ENCODE measurements at regions not wholly inside any gene's neighbourhood (a gene's known extent, or its start where the extent isn't known, plus 50 kb on each side); places are given as distances from the start of the nearest gene placed in this dataset.

- DNase-seq, result no peak
These were observed 165.4 kb upstream of the PLEKHG7 start for GRCh38 chr12:92537290-92537960.

GRCh38 chr12:92535961-92536360 lies 166.8 kb upstream of the PLEKHG7 start:
- no peak overlapping the region for H3K4me3 ChIP-seq (replicated peaks in 1 of 3)
- no peak for DNase-seq
- no peak overlapping the region for H3K27ac ChIP-seq
- H3K36me3 ChIP-seq, result no peaks in the 10 kb centered on the region
- H3K9me3 ChIP-seq, result no peaks in the 10 kb centered on the region
- H3K27me3 ChIP-seq, result no peaks in the 10 kb centered on the region
- intact Hi-C loops (cut with DNase I), result no loop called here
- WGBS, 2 donors, result 94 to 95% methylated on average over 3 of the region's 3 CpGs
- peaks cover 3 to 14% of the 10 kb centered on the region in 2 donors for H3K4me1 ChIP-seq
- TF ChIP-seq CTCF (IDR thresholded peaks at IDR 0.05) (no peak), POLR2A (IDR thresholded peaks at IDR 0.05) (no peak)

More at GRCh38 chr12:92537290-92537960, 165.4 kb upstream of the PLEKHG7 start:
- Histone ChIP-seq H3K4me3 (replicated peaks in 1 of 3) (no peak overlapping the region), H3K36me3 (no peaks in the 10 kb centered on the region), H3K27me3 (no peaks in the 10 kb centered on the region), H3K9me3 (no peaks in the 10 kb centered on the region), H3K4me1 (peaks cover 3 to 18% of the 10 kb centered on the region in 2 donors), H3K27ac (no peak overlapping the region)
- no peak for TF ChIP-seq POLR2A (IDR thresholded peaks at IDR 0.05)
- TF ChIP-seq CTCF (IDR thresholded peaks at IDR 0.05), result no peak
- 92 to 94% methylated on average over 3 of the region's 3 CpGs for WGBS, 2 donors
- intact Hi-C loops (cut with DNase I), result no loop called here

- Histone ChIP-seq H3K36me3 (no peaks in the 10 kb centered on the region), H3K27ac (no peak overlapping the region), H3K9me3 (no peaks in the 10 kb centered on the region), H3K4me1 (no peaks in the 10 kb centered on the region), H3K27me3 (no peaks in the 10 kb centered on the region), H3K4me3 (replicated peaks in 1 of 3) (no peak overlapping the region)
- no peak for DNase-seq
- intact Hi-C loops (cut with DNase I), result no loop called here
- TF ChIP-seq CTCF (IDR thresholded peaks at IDR 0.05) (no peak), POLR2A (IDR thresholded peaks at IDR 0.05) (no peak)
- 82 to 89% methylated on average over 8 of the region's 8 CpGs for WGBS, 2 donors
These were observed 169.4 kb upstream of the PLEKHG7 start for GRCh38 chr12:92533280-92533890.

GRCh38 chr12:92530706-92531105 lies 172.1 kb upstream of the PLEKHG7 start:
- Histone ChIP-seq H3K4me1 (no peaks in the 10 kb centered on the region), H3K27ac (no peak overlapping the region), H3K4me3 (replicated peaks in 1 of 3) (no peak overlapping the region), H3K27me3 (no peaks in the 10 kb centered on the region), H3K36me3 (no peaks in the 10 kb centered on the region), H3K9me3 (no peaks in the 10 kb centered on the region)
- TF ChIP-seq POLR2A (IDR thresholded peaks at IDR 0.05) (no peak), CTCF (IDR thresholded peaks at IDR 0.05) (no peak)
- intact Hi-C loops (cut with DNase I), result no loop called here
- DNase-seq, result no peak
- WGBS, 2 donors, result 81 to 86% methylated on average over 1 of the region's 1 CpG

- no peaks in the 10 kb centered on the region for H3K36me3 ChIP-seq
- H3K9me3 ChIP-seq, result no peaks in the 10 kb centered on the region
- no peaks in the 10 kb centered on the region for H3K27me3 ChIP-seq
- intact Hi-C loops (cut with DNase I), result no loop called here
- no peak for DNase-seq
- H3K27ac ChIP-seq, result no peak overlapping the region
- H3K4me3 ChIP-seq (replicated peaks in 1 of 3), result no peak overlapping the region
- H3K4me1 ChIP-seq, result no peaks in the 10 kb centered on the region
- TF ChIP-seq CTCF (IDR thresholded peaks at IDR 0.05), result no peak
- no peak for TF ChIP-seq POLR2A (IDR thresholded peaks at IDR 0.05)
These were observed 172.8 kb upstream of the PLEKHG7 start for GRCh38 chr12:92529944-92530343.

All from thyroid gland (tissue), 4 donors.